Immature natural killer cell (primary cell): ENCODE measurements at regions not wholly inside any gene's neighbourhood (a gene's known extent, or its start where the extent isn't known, plus 50 kb on each side); places are given as distances from the start of the nearest gene placed in this dataset.
"Not testable (repeated sequence)": the region's sequence is repeated elsewhere in the genome, so short reads cannot be mapped to it uniquely, and the experiment has no call there.

Source experiments
- DNase-seq, 3 donors: peaks; one replicate each; pipeline ENCODE4 v3.0.0; 2022; ENCODE audit warnings: mixed read lengths in 1 of 3
- H3K27ac Mint-ChIP-seq, 6 donors: one replicate each; pipeline ENCODE4 v1.8.0; 2020; ENCODE audit warnings: mixed read lengths in 6 of 6, mild to moderate bottlenecking in 5 of 6, inconsistent platforms in 4 of 6, moderate library complexity in 3 of 6
- H3K27me3 Mint-ChIP-seq, 3 donors: one replicate each; pipeline ENCODE4 v1.8.0; 2020 to 2021; ENCODE audit warnings: low read depth in 3 of 3, mild to moderate bottlenecking in 3 of 3, mixed read lengths in 3 of 3, moderate library complexity in 3 of 3, inconsistent platforms in 1 of 3
- H3K36me3 Mint-ChIP-seq, 3 donors: one replicate each; pipeline ENCODE4 v1.8.0; 2020; ENCODE audit warnings: mixed read lengths in 3 of 3, inconsistent platforms in 2 of 3, mild to moderate bottlenecking in 2 of 3
- H3K4me1 Mint-ChIP-seq, 2 donors: one replicate each; pipeline ENCODE4 v1.8.0; 2020; ENCODE audit warnings: inconsistent platforms in 2 of 2, mild to moderate bottlenecking in 2 of 2, mixed read lengths in 2 of 2, moderate library complexity in 1 of 2
- H3K4me3 Mint-ChIP-seq, 5 donors: one replicate each; pipeline ENCODE4 v1.8.0; 2020; ENCODE audit warnings: mild to moderate bottlenecking in 5 of 5, mixed read lengths in 5 of 5, inconsistent platforms in 3 of 5, moderate library complexity in 3 of 5
- H3K9me3 Mint-ChIP-seq, 6 donors: one replicate each; pipeline ENCODE4 v1.8.0; 2020; ENCODE audit warnings: mild to moderate bottlenecking in 6 of 6, mixed read lengths in 6 of 6, inconsistent platforms in 4 of 6, moderate library complexity in 3 of 6

GRCh38 chr4:45324455-45325417 lies 598.4 kb upstream of the GNPDA2 start:
- no peaks in the 10 kb centered on the region for H3K4me1 Mint-ChIP-seq
- H3K9me3 Mint-ChIP-seq: peaks cover 2 to 56% (median 32%) of the 10 kb centered on the region in 6 donors
- H3K27ac Mint-ChIP-seq: no peak overlapping the region
- no peaks in the 10 kb centered on the region for H3K36me3 Mint-ChIP-seq
- no peak overlapping the region for H3K4me3 Mint-ChIP-seq
- DNase-seq: no peak
- H3K27me3 Mint-ChIP-seq: no peaks in the 10 kb centered on the region

GRCh38 chr4:45323453-45324058 lies 597.2 kb upstream of the GNPDA2 start:
- no peaks in the 10 kb centered on the region for H3K27me3 Mint-ChIP-seq
- no peak overlapping the region for H3K4me3 Mint-ChIP-seq

GRCh38 chr4:45317739-45318138 lies 591.4 kb upstream of the GNPDA2 start:
- Mint-ChIP-seq H3K9me3 (peaks cover 6 to 33% (median 12%) of the 10 kb centered on the region in 6 donors), H3K36me3 (no peaks in the 10 kb centered on the region), H3K4me1 (no peaks in the 10 kb centered on the region), H3K27me3 (no peaks in the 10 kb centered on the region), H3K27ac (no peak overlapping the region), H3K4me3 (no peak overlapping the region)
- no peak for DNase-seq

More at GRCh38 chr4:45323453-45324058, 597.2 kb upstream of the GNPDA2 start:
- DNase-seq: no peak
- Mint-ChIP-seq H3K36me3 (no peaks in the 10 kb centered on the region), H3K4me1 (no peaks in the 10 kb centered on the region), H3K9me3 (peaks cover 2 to 54% (median 29%) of the 10 kb centered on the region in 6 donors), H3K27ac (no peak overlapping the region)

- Mint-ChIP-seq H3K27me3 (no peaks in the 10 kb centered on the region), H3K36me3 (no peaks in the 10 kb centered on the region), H3K27ac (no peak overlapping the region), H3K4me1 (no peaks in the 10 kb centered on the region), H3K9me3 (peaks cover 6 to 36% (median 14%) of the 10 kb centered on the region in 6 donors), H3K4me3 (no peak overlapping the region)
- no peak for DNase-seq
Measured at GRCh38 chr4:45317276-45317675, 590.9 kb upstream of the GNPDA2 start.

GRCh38 chr4:45316257-45316656 lies 589.9 kb upstream of the GNPDA2 start:
- no peak for DNase-seq
- H3K27ac Mint-ChIP-seq: no peak overlapping the region
- no peaks in the 10 kb centered on the region for H3K27me3 Mint-ChIP-seq
- H3K9me3 Mint-ChIP-seq: peaks cover 6 to 46% (median 19%) of the 10 kb centered on the region in 6 donors
- H3K4me3 Mint-ChIP-seq: no peak overlapping the region
- H3K36me3 Mint-ChIP-seq: no peaks in the 10 kb centered on the region
- no peaks in the 10 kb centered on the region for H3K4me1 Mint-ChIP-seq

GRCh38 chr4:45302828-45303227 lies 576.5 kb upstream of the GNPDA2 start:
- H3K4me1 Mint-ChIP-seq: no peaks in the 10 kb centered on the region
- H3K36me3 Mint-ChIP-seq: no peaks in the 10 kb centered on the region
- H3K27me3 Mint-ChIP-seq: no peaks in the 10 kb centered on the region
- no peak overlapping the region for H3K27ac Mint-ChIP-seq
- H3K4me3 Mint-ChIP-seq: no peak overlapping the region
- DNase-seq: no peak
- peaks cover 7 to 34% (median 18%) of the 10 kb centered on the region in 6 donors for H3K9me3 Mint-ChIP-seq

- peaks cover 11 to 67% (median 32%) of the 10 kb centered on the region in 6 donors for H3K9me3 Mint-ChIP-seq
- H3K27ac Mint-ChIP-seq: no peak overlapping the region
- DNase-seq: no peak
- no peaks in the 10 kb centered on the region for H3K4me1 Mint-ChIP-seq
- no peak overlapping the region for H3K4me3 Mint-ChIP-seq
- H3K27me3 Mint-ChIP-seq: peaks cover 0 to 1% (median 0%) of the 10 kb centered on the region in 3 donors
- no peaks in the 10 kb centered on the region for H3K36me3 Mint-ChIP-seq
Measured at GRCh38 chr4:45294464-45294863, 568.1 kb upstream of the GNPDA2 start.

GRCh38 chr4:45293335-45293734 lies 567.0 kb upstream of the GNPDA2 start:
- Mint-ChIP-seq H3K27me3 (peaks cover 0 to 1% (median 0%) of the 10 kb centered on the region in 3 donors), H3K27ac (no peak overlapping the region), H3K4me1 (no peaks in the 10 kb centered on the region), H3K9me3 (peaks cover 17 to 57% (median 36%) of the 10 kb centered on the region in 6 donors), H3K4me3 (no peak overlapping the region), H3K36me3 (no peaks in the 10 kb centered on the region)
- no peak for DNase-seq

- Mint-ChIP-seq H3K9me3 (peaks cover 16 to 52% (median 36%) of the 10 kb centered on the region in 6 donors), H3K4me3 (no peak overlapping the region), H3K36me3 (no peaks in the 10 kb centered on the region), H3K27me3 (peaks cover 0 to 1% (median 0%) of the 10 kb centered on the region in 3 donors), H3K27ac (no peak overlapping the region), H3K4me1 (no peaks in the 10 kb centered on the region)
- DNase-seq: no peak
Measured at GRCh38 chr4:45292844-45293243, 566.5 kb upstream of the GNPDA2 start.

- H3K27ac Mint-ChIP-seq: no peak overlapping the region
- DNase-seq: no peak
- no peak overlapping the region for H3K4me3 Mint-ChIP-seq
- H3K4me1 Mint-ChIP-seq: no peaks in the 10 kb centered on the region
- peaks cover 0 to 4% (median 3%) of the 10 kb centered on the region in 3 donors for H3K36me3 Mint-ChIP-seq
- no peaks in the 10 kb centered on the region for H3K27me3 Mint-ChIP-seq
- H3K9me3 Mint-ChIP-seq: peaks cover 9 to 39% (median 17%) of the 10 kb centered on the region in 6 donors
Measured at GRCh38 chr4:45284400-45285085, 558.2 kb upstream of the GNPDA2 start.

- no peaks in the 10 kb centered on the region for H3K27me3 Mint-ChIP-seq
- H3K27ac Mint-ChIP-seq: no peak overlapping the region
- peaks cover 4 to 42% (median 18%) of the 10 kb centered on the region in 6 donors for H3K9me3 Mint-ChIP-seq
- no peak overlapping the region for H3K4me3 Mint-ChIP-seq
- DNase-seq: no peak
- peaks cover 0 to 4% (median 3%) of the 10 kb centered on the region in 3 donors for H3K36me3 Mint-ChIP-seq
- no peaks in the 10 kb centered on the region for H3K4me1 Mint-ChIP-seq
Measured at GRCh38 chr4:45283352-45283751, 557.0 kb upstream of the GNPDA2 start.

GRCh38 chr4:45280121-45280520 lies 553.8 kb upstream of the GNPDA2 start:
- DNase-seq: no peak
- H3K27ac Mint-ChIP-seq: no peak overlapping the region
- H3K4me3 Mint-ChIP-seq: no peak overlapping the region
- H3K4me1 Mint-ChIP-seq: no peaks in the 10 kb centered on the region
- no peaks in the 10 kb centered on the region for H3K27me3 Mint-ChIP-seq
- H3K36me3 Mint-ChIP-seq: peaks cover 0 to 4% (median 3%) of the 10 kb centered on the region in 3 donors
- peaks cover 5 to 32% (median 14%) of the 10 kb centered on the region in 6 donors for H3K9me3 Mint-ChIP-seq

GRCh38 chr4:45275862-45276261 lies 549.5 kb upstream of the GNPDA2 start:
- peaks cover 0 to 7% (median 0%) of the 10 kb centered on the region in 3 donors for H3K36me3 Mint-ChIP-seq
- H3K27ac Mint-ChIP-seq: no peak overlapping the region
- H3K9me3 Mint-ChIP-seq: peaks cover 2 to 32% (median 19%) of the 10 kb centered on the region in 6 donors
- no peaks in the 10 kb centered on the region for H3K27me3 Mint-ChIP-seq
- no peak overlapping the region for H3K4me3 Mint-ChIP-seq
- H3K4me1 Mint-ChIP-seq: no peaks in the 10 kb centered on the region
- no peak for DNase-seq

- peaks cover 3 to 46% (median 17%) of the 10 kb centered on the region in 6 donors for H3K9me3 Mint-ChIP-seq
- not testable (repeated sequence) for H3K4me1 Mint-ChIP-seq, H3K4me3 Mint-ChIP-seq, H3K36me3 Mint-ChIP-seq, DNase-seq, H3K27me3 Mint-ChIP-seq, H3K27ac Mint-ChIP-seq
Measured at GRCh38 chr4:45248106-45248505, 521.8 kb upstream of the GNPDA2 start.
